Peyer's patch (tissue), 4 donors: ENCODE measurements at regions not wholly inside any gene's neighbourhood (a gene's known extent, or its start where the extent isn't known, plus 50 kb on each side); places are given as distances from the start of the nearest gene placed in this dataset.

Experiments
- DNase-seq, 3 donors: peaks; one replicate each; pipeline ENCODE4 v3.0.0-alpha.2; 2017 to 2019
- H3K27ac ChIP-seq, 4 donors: fragments of 200-600 bp; sonication (generic); one replicate each; pipeline ENCODE4 v1.5.1; 2016 to 2019
- H3K27me3 ChIP-seq, 2 donors: fragments of 200-600 bp; sonication (generic); one replicate each; pipeline ENCODE4 v1.5.1; 2019
- H3K36me3 ChIP-seq, 3 donors: fragments of 200-600 bp; sonication (generic); one replicate each; pipeline ENCODE4 v1.5.1; 2016 to 2019
- H3K4me1 ChIP-seq, 4 donors: fragments of 200-600 bp; sonication (generic); one replicate each; pipeline ENCODE4 v1.5.1; 2016 to 2019
- H3K4me3 ChIP-seq, 4 donors: fragments of 200-600 bp; sonication (generic); 1 replicate in 3 of 4; 2 replicates in 1 of 4; pipeline ENCODE4 v1.5.1; 2016 to 2019; ENCODE audit warnings: mild to moderate bottlenecking in 1 of 4
- H3K9me3 ChIP-seq, 4 donors: fragments of 200-600 bp; sonication (generic); one replicate each; pipeline ENCODE4 v1.5.1; 2016 to 2019; ENCODE audit warnings: mild to moderate bottlenecking in 1 of 4
- POLR2A ChIP-seq, 2 donors: fragments of 450-650 bp; IDR thresholded peaks; one replicate each; pipeline ENCODE4 v1.5.1; 2017; ENCODE audit warnings: antibody characterized with exemption in 2 of 2, mild to moderate bottlenecking in 2 of 2, moderate library complexity in 2 of 2
- TF ChIP-seq, protein P1 (sequence below), 6 experiments: fragments of 450-650 bp in 4 of 6; fragments of 200-600 bp in 2 of 6; sonication (generic) in 1 of 6; IDR thresholded peaks; one replicate each; pipeline ENCODE4 v1.5.1; 2017 to 2019; ENCODE audit warnings: antibody characterized with exemption in 6 of 6, mild to moderate bottlenecking in 3 of 6, moderate library complexity in 1 of 6

DNA sequence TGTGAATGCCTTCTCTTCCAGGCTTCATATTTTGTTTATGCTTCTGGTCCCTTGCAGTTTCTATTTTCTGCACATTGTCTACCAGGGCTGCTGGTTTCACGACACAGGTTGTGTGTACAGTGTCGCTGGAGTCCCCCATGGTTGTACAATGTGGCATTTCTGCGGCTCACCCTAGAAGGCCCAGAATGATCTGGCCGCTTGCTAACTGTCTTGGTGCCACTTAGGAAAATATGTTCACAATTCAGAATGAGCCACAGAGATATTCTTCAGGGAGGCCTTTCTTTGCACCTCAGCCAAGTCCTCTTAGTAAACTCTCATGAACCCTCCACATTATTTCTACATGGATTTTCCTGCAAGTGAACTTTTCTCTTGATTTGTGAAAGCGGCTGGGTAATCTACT is 195.4 kb downstream of the SUDS3 start:
- Histone ChIP-seq H3K9me3 (no peaks in the 10 kb centered on the region), H3K27ac (no peak overlapping the region), H3K27me3 (no peaks in the 10 kb centered on the region), H3K4me1 (no peaks in the 10 kb centered on the region), H3K36me3 (no peaks in the 10 kb centered on the region), H3K4me3 (no peak overlapping the region)
- no peak for DNase-seq
- TF ChIP-seq, protein P1, sequence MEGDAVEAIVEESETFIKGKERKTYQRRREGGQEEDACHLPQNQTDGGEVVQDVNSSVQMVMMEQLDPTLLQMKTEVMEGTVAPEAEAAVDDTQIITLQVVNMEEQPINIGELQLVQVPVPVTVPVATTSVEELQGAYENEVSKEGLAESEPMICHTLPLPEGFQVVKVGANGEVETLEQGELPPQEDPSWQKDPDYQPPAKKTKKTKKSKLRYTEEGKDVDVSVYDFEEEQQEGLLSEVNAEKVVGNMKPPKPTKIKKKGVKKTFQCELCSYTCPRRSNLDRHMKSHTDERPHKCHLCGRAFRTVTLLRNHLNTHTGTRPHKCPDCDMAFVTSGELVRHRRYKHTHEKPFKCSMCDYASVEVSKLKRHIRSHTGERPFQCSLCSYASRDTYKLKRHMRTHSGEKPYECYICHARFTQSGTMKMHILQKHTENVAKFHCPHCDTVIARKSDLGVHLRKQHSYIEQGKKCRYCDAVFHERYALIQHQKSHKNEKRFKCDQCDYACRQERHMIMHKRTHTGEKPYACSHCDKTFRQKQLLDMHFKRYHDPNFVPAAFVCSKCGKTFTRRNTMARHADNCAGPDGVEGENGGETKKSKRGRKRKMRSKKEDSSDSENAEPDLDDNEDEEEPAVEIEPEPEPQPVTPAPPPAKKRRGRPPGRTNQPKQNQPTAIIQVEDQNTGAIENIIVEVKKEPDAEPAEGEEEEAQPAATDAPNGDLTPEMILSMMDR (IDR thresholded peaks at IDR 0.05): no peak
- TF ChIP-seq POLR2A (IDR thresholded peaks at IDR 0.05): no peak

GRCh38 chr12:118574288-118574687 is 197.9 kb downstream of the SUDS3 start:
- TF ChIP-seq POLR2A (IDR thresholded peaks at IDR 0.05): no peak
- TF ChIP-seq, protein P1 (IDR thresholded peaks at IDR 0.05): no peak
- Histone ChIP-seq H3K4me3 (no peak overlapping the region), H3K36me3 (no peaks in the 10 kb centered on the region), H3K4me1 (no peaks in the 10 kb centered on the region), H3K9me3 (no peaks in the 10 kb centered on the region), H3K27me3 (no peaks in the 10 kb centered on the region), H3K27ac (no peak overlapping the region)
- DNase-seq: no peak

DNA sequence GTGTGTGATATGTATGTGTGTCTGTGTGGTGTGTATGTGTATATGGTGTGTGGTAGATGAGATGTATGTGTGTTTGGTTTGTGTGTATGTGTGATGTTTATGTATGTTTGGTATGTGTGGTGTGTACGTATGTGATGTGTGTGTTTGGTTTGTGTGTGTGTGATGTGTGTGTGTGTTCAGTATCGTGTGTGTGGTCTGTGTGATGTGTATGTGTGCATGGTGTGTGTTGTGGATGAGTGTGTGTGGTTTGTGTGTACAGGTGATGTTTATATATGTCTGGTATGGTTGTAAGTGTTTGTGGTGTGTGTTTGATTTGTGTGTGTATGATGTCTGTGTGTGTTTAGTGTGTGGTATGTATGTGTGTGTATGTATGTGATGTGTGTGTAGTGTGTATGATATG is 199.4 kb downstream of the SUDS3 start:
- Histone ChIP-seq H3K27ac (no peak overlapping the region), H3K36me3 (no peaks in the 10 kb centered on the region), H3K4me1 (no peaks in the 10 kb centered on the region), H3K4me3 (no peak overlapping the region), H3K27me3 (no peaks in the 10 kb centered on the region), H3K9me3 (no peaks in the 10 kb centered on the region)
- DNase-seq: no peak
- TF ChIP-seq, protein P1 (IDR thresholded peaks at IDR 0.05): no peak
- no peak for TF ChIP-seq POLR2A (IDR thresholded peaks at IDR 0.05)

DNA sequence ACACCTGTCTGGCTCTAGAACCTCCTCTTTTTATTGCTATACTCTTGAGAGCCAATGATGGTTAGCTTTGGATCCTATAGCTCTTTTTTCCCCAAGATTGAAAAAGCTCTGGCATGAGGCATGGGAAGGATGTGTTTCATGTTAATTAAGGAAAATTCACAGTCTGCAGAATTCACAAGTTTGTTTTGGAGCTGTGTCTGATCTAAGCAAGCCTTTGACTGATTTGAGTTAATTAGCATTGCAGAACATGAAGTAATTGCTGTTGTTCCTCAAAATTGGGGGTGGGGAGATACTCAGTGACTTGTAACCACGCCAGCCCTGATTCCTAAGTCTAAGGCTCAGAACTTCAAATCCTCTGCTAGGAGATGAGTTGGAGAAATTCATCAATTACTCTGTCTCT is 205.0 kb downstream of the SUDS3 start:
- DNase-seq: no peak
- Histone ChIP-seq H3K4me3 (no peak overlapping the region), H3K27ac (no peak overlapping the region), H3K9me3 (no peaks in the 10 kb centered on the region), H3K36me3 (no peaks in the 10 kb centered on the region), H3K4me1 (no peaks in the 10 kb centered on the region), H3K27me3 (no peaks in the 10 kb centered on the region)
- TF ChIP-seq, protein P1 (IDR thresholded peaks at IDR 0.05): no peak
- TF ChIP-seq POLR2A (IDR thresholded peaks at IDR 0.05): no peak

DNA sequence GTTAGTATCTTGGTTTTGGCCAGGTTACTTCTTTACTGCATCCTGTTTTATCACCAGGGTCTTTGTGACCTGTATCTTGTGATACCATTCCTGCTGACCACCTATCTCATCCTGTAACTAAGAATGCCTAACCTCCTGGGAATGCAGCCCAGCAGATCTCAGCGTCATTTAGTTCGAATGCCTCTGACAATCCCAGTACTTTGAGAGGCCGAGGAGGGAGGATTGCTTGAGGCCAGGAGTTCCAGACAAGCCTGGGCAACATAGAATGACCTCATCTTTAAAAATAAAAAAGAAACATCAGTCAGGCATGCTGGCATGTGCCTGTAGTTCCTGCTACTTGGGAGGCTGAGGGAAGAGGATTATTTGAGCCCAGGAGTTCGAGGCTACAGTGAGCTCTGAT is 206.5 kb downstream of the SUDS3 start:
- Histone ChIP-seq H3K4me3 (no peak overlapping the region), H3K27me3 (no peaks in the 10 kb centered on the region), H3K27ac (no peak overlapping the region), H3K36me3 (no peaks in the 10 kb centered on the region), H3K9me3 (no peaks in the 10 kb centered on the region), H3K4me1 (no peaks in the 10 kb centered on the region)
- no peak for DNase-seq
- TF ChIP-seq, protein P1 (IDR thresholded peaks at IDR 0.05): no peak
- TF ChIP-seq POLR2A (IDR thresholded peaks at IDR 0.05): no peak

DNA sequence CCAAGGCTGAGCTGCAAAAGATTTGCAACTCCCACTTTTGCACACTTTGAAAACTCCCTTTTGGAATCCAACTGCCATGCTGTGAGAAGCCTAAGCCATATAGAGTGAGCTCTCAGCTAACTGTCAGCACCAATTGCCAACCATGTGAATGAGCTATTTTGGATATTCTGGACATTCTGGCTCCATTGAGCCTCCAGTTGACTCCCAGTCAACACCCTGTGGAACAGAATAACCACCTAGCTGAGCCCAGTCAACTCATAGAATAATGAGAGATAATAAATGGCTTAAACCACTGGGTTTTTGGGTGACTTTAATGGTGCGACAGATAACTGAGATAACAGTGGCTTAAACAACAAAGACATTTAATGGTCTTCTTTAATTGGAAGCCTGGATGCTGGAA is 210.1 kb downstream of the SUDS3 start:
- no peak overlapping the region for H3K4me3 ChIP-seq
- no peaks in the 10 kb centered on the region for H3K9me3 ChIP-seq
- H3K27ac ChIP-seq: no peak overlapping the region
- TF ChIP-seq, protein P1 (IDR thresholded peaks at IDR 0.05): no peak
- no peak for TF ChIP-seq POLR2A (IDR thresholded peaks at IDR 0.05)
- no peaks in the 10 kb centered on the region for H3K36me3 ChIP-seq
- no peaks in the 10 kb centered on the region for H3K4me1 ChIP-seq
- H3K27me3 ChIP-seq: no peaks in the 10 kb centered on the region
- no peak for DNase-seq
